GM19043 (cell line): ENCODE measurements at regions not wholly inside any gene's neighbourhood (a gene's known extent, or its start where the extent isn't known, plus 50 kb on each side); places are given as distances from the start of the nearest gene placed in this dataset.
"Not testable (repeated sequence)": the region's sequence is repeated elsewhere in the genome, so short reads cannot be mapped to it uniquely, and the experiment has no call there.

Experiments
- ATAC-seq: cut with Tn5 transposase; IDR thresholded peaks from one replicate; pipeline ENCODE4 v1.9.1; 2021; ENCODE audit warnings: low read depth; ENCODE audit not compliant: unreplicated experiment

- ATAC-seq = no peak
These were observed 235.2 kb upstream of the ANKRD50 start for GRCh38 chr4:124947622-124948265.

DNA sequence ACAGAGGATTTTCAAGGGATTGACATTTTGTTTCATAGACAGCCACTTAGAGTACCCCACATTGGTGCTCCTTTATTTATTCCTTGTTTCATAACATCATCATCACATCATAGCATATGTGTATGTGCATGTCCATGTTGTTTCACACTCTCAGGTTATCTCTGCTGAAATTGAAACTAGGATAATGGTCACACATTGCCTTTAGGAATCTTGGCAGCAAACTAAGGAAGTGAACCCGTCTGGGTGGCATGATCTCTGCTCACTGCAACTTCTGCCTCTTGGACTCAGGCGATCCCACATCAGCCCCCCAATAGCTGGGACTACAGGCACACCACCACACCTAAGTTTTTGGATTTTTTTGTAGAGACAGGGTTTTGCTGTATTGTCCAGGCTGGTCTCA is 234.2 kb upstream of the ANKRD50 start:
- ATAC-seq = no peak

GRCh38 chr4:124945422-124945821 is 232.9 kb upstream of the ANKRD50 start:
- no peak for ATAC-seq

DNA sequence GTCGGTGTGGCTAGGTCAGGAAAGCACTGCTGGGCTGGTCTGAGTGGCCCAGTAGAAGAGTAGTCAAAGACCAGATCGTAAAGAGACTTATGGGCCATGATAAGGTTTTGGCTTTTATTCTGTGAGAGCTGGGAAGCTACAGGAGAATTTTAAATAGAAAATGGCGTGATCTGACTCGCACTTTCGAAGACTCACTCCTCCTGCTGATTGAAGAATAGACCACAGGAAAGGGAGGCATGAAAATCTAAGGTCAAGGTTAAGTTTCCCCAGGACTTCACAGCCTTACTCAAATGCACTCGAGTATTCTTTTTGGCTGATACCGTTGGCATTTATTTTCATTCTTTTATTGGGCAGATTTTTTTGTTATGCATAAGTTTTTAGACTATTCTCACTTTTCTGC is 231.4 kb upstream of the ANKRD50 start:
- no peak for ATAC-seq

GRCh38 chr4:124943145-124943889 is 230.8 kb upstream of the ANKRD50 start:
- no peak for ATAC-seq

DNA sequence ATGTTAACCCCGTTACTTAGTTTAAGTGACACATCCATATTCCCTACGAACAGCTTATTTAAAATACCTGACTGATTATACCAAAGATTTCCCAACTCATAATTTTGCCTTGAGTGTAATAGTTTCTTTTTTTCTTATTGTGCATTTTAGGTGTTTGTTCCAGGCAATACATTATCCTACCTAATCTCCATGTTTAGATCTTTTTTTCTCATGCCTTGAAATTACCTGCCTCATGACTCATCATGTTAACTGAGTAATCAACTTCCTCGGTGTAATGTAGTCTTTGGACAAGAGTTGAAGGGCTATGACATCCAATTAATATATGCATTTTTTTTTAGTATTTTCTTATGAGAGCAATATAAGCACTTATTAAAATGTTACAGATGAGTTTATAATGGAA is 228.7 kb upstream of the ANKRD50 start:
- ATAC-seq = no peak

DNA sequence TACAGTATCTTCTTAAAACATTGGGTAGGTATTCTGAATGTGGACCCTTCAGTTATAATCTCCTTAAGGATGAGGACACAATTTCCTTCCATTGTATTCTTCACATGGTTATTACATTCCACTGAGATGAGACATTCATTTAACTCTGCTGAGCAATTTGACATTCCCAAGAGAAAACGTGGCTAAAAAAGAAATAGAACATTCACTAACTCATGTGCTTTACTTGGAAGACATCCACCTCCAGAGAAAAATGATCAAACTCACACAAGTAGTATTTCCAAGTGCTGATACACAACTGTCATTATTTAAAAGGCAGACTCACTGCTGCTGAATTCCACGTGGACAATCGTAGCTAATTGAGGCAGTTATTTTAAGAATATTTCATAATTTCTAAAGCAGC is 227.9 kb upstream of the ANKRD50 start:
- ATAC-seq = no peak

DNA sequence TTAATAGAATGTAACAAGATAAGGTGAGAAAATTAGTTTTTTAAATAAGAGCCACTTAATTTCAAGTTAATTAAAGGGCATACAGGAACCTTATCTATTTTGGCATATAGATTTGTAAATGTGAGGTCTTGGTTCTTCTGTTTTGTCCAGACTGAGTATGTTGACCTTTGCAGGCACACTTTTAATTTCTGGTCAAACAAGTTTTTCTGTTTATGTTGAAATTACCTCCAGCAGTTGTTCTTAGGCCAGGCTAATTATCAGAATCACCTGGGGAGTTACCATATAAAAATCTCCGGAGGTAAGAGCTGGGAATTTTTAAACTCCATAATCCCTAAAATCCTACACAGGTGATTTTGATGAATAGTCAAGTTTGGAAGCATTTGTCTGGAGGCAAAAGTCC is 227.4 kb upstream of the ANKRD50 start:
- ATAC-seq = no peak

DNA sequence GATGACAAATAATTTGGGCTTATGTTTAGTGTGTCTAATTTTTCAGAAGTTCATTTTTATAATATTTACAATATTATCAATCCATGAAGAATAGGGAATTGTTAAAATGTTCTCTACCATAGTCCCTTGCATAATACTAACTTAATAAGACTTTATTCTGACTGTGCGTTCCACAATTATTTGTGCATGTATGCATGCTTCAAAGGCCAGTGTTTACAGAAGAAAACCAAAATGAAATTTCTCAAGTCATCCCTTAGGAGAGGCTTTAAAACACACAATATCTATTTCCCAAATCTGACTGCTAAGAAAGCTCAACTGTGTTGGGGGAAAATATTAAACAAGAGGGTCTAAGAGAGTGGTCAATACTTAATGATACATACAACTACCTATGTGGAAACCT is 226.3 kb upstream of the ANKRD50 start:
- ATAC-seq = no peak

- ATAC-seq = no peak
These were observed 225.5 kb upstream of the ANKRD50 start for GRCh38 chr4:124937993-124938392.

DNA sequence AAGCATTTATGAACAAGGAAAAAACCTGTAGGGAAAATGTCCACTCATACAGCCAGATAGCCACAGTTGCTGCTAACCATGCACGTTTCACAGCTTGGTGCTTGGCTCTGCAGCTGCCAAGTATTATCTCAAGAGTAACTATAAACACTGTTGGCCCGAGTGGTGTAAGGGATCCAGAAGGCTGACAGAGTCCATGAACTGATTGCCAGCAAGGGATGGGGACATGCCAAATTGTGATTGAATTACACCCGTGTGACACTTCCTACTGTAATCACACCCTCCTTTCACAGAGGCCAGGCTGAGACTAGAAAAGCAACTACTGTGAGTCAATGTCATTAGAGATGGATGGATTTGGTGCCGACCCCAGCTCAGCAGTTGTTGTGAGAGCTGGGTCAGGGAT is 223.9 kb upstream of the ANKRD50 start:
- no peak for ATAC-seq

- no peak for ATAC-seq
These were observed 222.4 kb upstream of the ANKRD50 start for GRCh38 chr4:124934916-124935315.

- no peak for ATAC-seq
These were observed 221.0 kb upstream of the ANKRD50 start for GRCh38 chr4:124933521-124933920.

DNA sequence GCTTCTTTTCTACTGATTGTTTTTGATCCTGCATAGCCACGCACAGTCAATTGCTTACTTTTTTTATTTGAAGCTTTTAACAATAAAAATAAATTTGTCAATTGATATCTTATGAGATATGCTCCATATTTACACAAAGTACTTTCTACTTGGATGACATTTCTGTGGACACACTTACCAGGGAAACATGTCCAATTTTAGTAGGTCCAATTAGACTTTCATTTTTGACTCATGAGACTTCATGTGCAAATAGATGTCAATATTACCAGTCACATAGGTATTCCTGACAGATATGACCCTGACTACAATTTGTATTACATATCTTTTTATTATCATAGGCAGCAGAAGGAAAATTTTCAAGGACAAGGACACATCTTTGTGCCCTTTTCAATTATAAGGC is 219.9 kb upstream of the ANKRD50 start:
- ATAC-seq = no peak

- no peak for ATAC-seq
These were observed 218.5 kb upstream of the ANKRD50 start for GRCh38 chr4:124931050-124931449.

GRCh38 chr4:124922748-124923147 is 210.2 kb upstream of the ANKRD50 start:
- not testable (repeated sequence) for ATAC-seq

- ATAC-seq = no peak
These were observed 206.1 kb upstream of the ANKRD50 start for GRCh38 chr4:124918559-124919122.

- ATAC-seq = no peak
These were observed 202.5 kb upstream of the ANKRD50 start for GRCh38 chr4:124915073-124915472.

DNA sequence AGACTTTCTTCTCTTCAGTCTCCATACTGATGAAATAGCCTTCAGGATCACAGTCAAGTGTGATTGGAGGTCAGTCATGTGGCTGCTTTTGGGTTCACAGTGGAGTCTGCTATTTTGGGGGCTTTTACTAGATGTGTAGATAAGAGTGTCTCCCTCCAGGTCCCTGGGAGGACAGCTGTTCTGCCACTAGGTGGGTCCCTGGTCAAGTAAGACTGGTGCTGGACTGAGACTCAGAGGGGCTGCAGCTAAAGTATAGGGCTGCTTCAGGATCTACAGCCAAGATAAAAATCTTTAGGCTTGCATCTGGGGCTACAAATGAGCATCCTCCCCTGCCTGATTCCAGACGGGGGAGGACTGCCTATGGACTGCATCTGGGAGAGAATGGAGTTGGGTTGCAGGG is 200.7 kb upstream of the ANKRD50 start:
- no peak for ATAC-seq

DNA sequence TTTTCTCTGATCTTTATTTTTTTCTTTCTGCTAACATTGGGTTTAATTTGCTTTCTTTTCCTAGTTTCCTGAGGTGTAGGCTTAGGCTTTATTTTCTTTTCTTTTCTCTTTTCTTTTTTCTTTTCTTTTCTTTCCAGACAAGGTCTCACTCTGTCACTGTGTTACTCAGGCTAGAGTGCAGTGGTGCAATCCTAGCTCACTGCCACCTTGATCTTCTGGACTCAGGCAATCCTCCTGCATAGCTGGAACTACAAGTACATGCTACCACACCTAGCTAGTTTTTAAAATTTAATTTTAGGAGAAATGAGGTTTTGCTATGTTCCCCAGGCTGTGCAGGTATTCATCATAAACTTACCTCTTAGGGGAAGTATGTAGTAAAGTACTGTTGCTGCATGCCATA is 197.8 kb upstream of the ANKRD50 start:
- no peak for ATAC-seq

DNA sequence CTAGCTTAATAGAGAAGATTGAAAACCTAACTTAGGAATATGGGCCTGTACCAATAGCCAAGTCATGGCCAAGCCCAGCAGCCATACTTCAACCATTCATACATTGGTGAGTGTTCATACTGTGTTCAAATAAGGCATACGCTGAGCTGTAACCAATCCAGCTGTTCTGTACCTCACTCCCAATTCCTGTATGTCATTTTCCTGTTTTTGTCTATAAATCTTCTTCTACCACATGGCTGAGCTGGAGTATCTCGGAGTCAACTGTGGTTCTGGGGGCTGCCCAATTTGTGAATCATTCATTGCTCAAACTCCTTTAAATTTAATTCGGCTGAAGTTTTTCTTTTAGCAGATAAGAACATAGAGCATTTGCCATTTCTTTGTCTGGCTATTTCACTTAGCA is 195.3 kb upstream of the ANKRD50 start:
- ATAC-seq = no peak

- no peak for ATAC-seq
These were observed 192.9 kb upstream of the ANKRD50 start for GRCh38 chr4:124905441-124905840.
